ENCODE measurements at regions not wholly inside any gene's neighbourhood (a gene's known extent, or its start where the extent isn't known, plus 50 kb on each side); places are given as distances from the start of the nearest gene placed in this dataset.

DNA sequence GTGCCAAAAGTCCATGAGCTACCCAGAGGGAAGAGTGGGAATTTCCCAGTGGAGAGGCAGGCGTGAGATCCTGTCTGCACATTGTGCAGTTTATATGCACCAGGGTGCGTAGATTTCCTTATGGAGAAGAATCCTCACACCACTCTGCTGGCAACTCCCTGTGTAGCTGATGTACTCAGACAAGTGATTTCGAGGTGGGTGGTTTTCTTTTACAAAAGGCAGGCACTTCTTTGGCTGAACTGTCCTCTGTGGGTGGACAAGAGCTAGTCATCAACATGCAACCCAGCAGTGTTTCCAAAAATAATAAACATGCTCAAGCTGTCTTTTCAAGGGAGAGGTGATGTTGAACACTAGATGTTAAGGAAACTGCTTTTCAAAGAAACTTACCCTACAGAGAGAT is 121.7 kb upstream of the NXT1 start:
- TF ChIP-seq, protein P1, sequence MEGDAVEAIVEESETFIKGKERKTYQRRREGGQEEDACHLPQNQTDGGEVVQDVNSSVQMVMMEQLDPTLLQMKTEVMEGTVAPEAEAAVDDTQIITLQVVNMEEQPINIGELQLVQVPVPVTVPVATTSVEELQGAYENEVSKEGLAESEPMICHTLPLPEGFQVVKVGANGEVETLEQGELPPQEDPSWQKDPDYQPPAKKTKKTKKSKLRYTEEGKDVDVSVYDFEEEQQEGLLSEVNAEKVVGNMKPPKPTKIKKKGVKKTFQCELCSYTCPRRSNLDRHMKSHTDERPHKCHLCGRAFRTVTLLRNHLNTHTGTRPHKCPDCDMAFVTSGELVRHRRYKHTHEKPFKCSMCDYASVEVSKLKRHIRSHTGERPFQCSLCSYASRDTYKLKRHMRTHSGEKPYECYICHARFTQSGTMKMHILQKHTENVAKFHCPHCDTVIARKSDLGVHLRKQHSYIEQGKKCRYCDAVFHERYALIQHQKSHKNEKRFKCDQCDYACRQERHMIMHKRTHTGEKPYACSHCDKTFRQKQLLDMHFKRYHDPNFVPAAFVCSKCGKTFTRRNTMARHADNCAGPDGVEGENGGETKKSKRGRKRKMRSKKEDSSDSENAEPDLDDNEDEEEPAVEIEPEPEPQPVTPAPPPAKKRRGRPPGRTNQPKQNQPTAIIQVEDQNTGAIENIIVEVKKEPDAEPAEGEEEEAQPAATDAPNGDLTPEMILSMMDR (tag by site-specific recombination; IDR thresholded peaks at IDR 0.05) = no peak
- TF ChIP-seq ZNF121 (tag by site-specific recombination; IDR thresholded peaks at IDR 0.05) (no peak), ZBTB1 (tag by site-specific recombination; IDR thresholded peaks at IDR 0.05) (no peak), YY1 (tag by site-specific recombination; IDR thresholded peaks at IDR 0.05) (no peak), KLF16 (tag by site-specific recombination; IDR thresholded peaks at IDR 0.05) (no peak)
- TF ChIP-seq, protein P2, sequence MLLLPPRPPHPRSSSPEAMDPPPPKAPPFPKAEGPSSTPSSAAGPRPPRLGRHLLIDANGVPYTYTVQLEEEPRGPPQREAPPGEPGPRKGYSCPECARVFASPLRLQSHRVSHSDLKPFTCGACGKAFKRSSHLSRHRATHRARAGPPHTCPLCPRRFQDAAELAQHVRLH (tag by site-specific recombination; IDR thresholded peaks at IDR 0.05) = no peak
